Vagina (tissue), 2 donors: ENCODE measurements at regions not wholly inside any gene's neighbourhood (a gene's known extent, or its start where the extent isn't known, plus 50 kb on each side); places are given as distances from the start of the nearest gene placed in this dataset.

Experiments used
- POLR2A ChIP-seq, 2 donors: fragments of 450-650 bp; IDR thresholded peaks; one replicate each; pipeline ENCODE4 v1.6.1; 2017; ENCODE audit warnings: antibody characterized with exemption in 2 of 2, mild to moderate bottlenecking in 2 of 2, moderate library complexity in 2 of 2
- POLR2AphosphoS5 ChIP-seq, 2 donors: sonication (generic); formaldehyde crosslinking; IDR thresholded peaks; one replicate each; pipeline ENCODE4 v1.9.0; 2017; ENCODE audit warnings: antibody characterized with exemption in 2 of 2, mild to moderate bottlenecking in 2 of 2, low read depth in 1 of 2; ENCODE audit not compliant: insufficient read depth in 1 of 2
- TF ChIP-seq, protein P1 (sequence below), 3 experiments: fragments of 450-650 bp in 2 of 3; fragments of 200-600 bp in 1 of 3; sonication (generic) in 1 of 3; IDR thresholded peaks; one replicate each; pipeline ENCODE4 v1.5.1; 2017 to 2019; ENCODE audit warnings: antibody characterized with exemption in 3 of 3, mild to moderate bottlenecking in 2 of 3, moderate library complexity in 2 of 3

GRCh38 chr2:118576109-118576855 is 271.2 kb downstream of the EN1 start:
- TF ChIP-seq, protein P1, sequence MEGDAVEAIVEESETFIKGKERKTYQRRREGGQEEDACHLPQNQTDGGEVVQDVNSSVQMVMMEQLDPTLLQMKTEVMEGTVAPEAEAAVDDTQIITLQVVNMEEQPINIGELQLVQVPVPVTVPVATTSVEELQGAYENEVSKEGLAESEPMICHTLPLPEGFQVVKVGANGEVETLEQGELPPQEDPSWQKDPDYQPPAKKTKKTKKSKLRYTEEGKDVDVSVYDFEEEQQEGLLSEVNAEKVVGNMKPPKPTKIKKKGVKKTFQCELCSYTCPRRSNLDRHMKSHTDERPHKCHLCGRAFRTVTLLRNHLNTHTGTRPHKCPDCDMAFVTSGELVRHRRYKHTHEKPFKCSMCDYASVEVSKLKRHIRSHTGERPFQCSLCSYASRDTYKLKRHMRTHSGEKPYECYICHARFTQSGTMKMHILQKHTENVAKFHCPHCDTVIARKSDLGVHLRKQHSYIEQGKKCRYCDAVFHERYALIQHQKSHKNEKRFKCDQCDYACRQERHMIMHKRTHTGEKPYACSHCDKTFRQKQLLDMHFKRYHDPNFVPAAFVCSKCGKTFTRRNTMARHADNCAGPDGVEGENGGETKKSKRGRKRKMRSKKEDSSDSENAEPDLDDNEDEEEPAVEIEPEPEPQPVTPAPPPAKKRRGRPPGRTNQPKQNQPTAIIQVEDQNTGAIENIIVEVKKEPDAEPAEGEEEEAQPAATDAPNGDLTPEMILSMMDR (IDR thresholded peaks at IDR 0.05) = no peak
- no peak for TF ChIP-seq POLR2AphosphoS5 (IDR thresholded peaks at IDR 0.05; ENCODE audit: insufficient read depth in 1 of 2, low read depth in 1 of 2)
- TF ChIP-seq POLR2A (IDR thresholded peaks at IDR 0.05) = no peak
